ENCODE measurements at regions not wholly inside any gene's neighbourhood (a gene's known extent, or its start where the extent isn't known, plus 50 kb on each side); places are given as distances from the start of the nearest gene placed in this dataset.

GRCh38 chr2:8456151-8457091 lies 225.4 kb upstream of the ID2 start:
- no peak for TF ChIP-seq CTCF (conservative IDR thresholded peaks at IDR 0.05; ENCODE audit: low read depth, low read length)
- TF ChIP-seq EZH2 (IDR thresholded peaks at IDR 0.05; ENCODE audit: borderline replicate concordance, low read depth, low read length, poor library complexity, severe bottlenecking): no peak
